GM18907 (cell line): ENCODE measurements at regions not wholly inside any gene's neighbourhood (a gene's known extent, or its start where the extent isn't known, plus 50 kb on each side); places are given as distances from the start of the nearest gene placed in this dataset.
A peak's percentile ranks its signal among the peaks of the same experiment; 100 is the strongest.

Experiments used
- ATAC-seq: cut with Tn5 transposase; IDR thresholded peaks from one replicate; pipeline ENCODE4 v1.9.1; 2021; ENCODE audit warnings: mild to moderate bottlenecking, moderate library complexity; ENCODE audit not compliant: unreplicated experiment

GRCh38 chr9:18208166-18209059 is 265.5 kb upstream of the ADAMTSL1 start:
- no peak for ATAC-seq

GRCh38 chr9:18215626-18216025 is 258.3 kb upstream of the ADAMTSL1 start:
- ATAC-seq: no peak

DNA sequence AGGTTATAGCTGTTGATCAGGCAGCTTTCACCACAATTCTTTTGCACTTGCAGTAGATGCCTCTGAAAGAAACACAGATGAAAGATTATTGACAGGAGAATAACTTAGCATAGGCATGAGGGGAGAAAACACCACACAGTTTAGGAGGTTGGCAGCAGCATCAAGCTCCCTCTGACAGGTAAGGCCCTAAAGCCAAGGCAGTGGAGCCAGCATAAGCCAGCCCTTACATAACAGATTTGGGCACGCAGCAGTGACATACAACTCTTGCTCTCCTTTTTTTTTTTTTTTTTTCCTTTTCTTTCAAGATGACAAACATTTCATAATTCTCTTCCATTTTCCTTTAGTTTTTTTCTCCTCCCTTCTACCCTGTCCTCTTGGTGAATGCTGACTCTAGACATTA is 257.6 kb upstream of the ADAMTSL1 start:
- ATAC-seq: no peak

DNA sequence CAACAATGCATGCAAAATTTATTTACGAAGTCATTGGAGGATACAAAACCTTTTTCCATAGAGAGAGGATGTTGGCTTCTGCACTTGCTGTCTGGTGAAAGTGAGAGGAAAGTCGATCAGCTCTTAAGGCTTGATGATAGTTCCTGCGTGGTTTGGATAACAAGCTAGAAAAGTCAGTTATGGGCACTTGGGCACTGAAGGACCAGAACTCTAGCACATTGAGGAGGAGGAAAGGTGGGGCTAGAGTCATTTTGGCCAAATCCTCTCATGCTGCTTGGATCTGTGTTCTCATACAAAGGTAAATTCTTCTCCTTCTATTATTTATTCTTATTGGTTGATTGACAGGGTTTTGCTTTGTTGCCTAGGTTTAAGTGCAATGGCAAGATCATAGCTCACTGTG is 245.9 kb upstream of the ADAMTSL1 start:
- ATAC-seq: no peak

GRCh38 chr9:18229992-18230676 is 243.8 kb upstream of the ADAMTSL1 start:
- no peak for ATAC-seq

DNA sequence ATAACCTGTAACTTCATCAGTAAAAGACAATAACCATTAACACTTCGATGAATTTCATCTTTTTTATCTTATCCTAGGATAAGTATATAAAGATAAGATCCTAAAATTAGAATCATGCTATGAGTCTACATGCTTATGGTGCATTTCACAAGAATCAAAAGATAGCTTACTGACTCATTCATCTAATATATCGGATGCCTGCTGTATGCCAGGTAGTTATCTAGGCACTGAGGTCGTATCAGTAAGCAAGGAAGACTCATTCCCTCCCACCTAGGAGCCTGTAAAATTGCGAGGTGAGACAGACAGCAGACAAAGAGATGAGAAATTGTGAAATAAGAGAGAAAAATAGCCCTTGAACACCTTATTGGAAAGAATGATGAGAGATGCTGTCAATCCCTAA is 240.6 kb upstream of the ADAMTSL1 start:
- no peak for ATAC-seq

- ATAC-seq: no peak
Measured at GRCh38 chr9:18233776-18234445, 240.0 kb upstream of the ADAMTSL1 start.

DNA sequence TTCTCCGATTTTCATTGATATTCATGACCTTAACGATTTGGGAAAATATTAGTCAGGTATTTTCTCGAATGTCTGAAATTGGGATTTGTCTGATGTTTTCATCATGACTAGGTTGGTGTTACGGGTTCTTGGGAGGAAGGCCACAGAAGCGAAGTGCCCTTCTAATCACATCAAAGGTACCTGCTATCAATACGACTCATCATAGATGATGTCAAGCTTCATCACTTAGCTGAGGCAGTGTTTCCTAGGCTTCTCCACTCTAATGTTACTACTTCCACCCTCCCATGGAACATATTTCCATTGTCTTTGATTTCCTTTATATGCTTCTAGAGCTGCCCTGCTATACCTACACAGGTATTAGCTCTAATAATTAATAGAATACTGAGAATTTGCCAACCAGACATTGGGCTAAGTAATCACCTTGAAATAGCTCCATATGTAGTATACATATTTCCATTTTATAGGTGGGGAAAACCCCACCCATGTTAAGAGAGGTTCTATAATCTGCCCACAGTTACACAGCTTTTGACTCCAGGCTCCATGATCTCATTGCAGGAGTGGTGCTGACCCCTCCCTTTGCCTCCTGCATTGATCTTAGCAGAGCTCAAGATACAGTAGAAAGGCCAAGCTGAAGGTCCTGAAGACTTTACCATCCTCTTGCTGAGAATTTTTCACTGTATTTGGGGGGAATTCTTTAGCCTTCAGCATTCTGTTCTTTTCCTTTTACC is 238.6 kb upstream of the ADAMTSL1 start:
- no peak for ATAC-seq

GRCh38 chr9:18236336-18236735 is 237.6 kb upstream of the ADAMTSL1 start:
- ATAC-seq: no peak

DNA sequence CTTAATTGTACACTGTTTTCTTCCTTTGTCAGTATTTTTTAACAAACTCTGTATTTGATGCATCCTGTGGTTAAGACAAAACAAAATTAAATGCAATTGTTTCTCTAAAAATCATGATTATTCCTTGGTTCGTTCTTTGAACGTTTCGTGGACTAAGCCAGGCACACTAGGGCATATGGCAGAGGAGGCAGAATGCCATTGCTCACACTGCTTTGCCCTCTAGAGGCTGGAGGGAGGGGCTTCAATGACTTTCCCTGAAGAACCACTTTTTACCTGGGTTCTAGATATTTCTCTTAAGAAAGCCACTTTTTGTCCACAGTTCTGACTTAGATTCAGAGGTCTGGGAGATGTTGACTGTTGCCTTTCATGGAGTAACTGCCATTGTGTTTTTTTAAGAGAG is 236.2 kb upstream of the ADAMTSL1 start:
- ATAC-seq: no peak

DNA sequence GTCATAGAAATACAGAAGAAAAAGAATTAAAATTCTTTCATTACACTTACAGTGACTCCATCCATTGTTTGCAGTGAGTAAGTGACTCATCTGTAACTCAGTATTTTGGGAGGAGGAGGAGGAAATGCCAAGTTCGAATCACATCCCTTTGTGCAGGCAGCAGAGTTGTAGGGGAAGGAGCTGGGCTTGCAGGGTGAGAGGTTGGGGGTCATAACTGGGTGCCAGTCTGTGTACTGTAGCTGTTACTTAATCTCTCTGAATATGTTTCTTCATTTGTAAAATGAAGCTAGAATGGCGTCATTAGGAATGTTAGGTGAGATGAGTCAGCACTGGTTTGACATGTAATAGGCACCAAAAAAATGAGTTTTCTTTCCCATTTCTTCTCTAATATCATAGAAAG is 235.7 kb upstream of the ADAMTSL1 start:
- ATAC-seq: no peak

DNA sequence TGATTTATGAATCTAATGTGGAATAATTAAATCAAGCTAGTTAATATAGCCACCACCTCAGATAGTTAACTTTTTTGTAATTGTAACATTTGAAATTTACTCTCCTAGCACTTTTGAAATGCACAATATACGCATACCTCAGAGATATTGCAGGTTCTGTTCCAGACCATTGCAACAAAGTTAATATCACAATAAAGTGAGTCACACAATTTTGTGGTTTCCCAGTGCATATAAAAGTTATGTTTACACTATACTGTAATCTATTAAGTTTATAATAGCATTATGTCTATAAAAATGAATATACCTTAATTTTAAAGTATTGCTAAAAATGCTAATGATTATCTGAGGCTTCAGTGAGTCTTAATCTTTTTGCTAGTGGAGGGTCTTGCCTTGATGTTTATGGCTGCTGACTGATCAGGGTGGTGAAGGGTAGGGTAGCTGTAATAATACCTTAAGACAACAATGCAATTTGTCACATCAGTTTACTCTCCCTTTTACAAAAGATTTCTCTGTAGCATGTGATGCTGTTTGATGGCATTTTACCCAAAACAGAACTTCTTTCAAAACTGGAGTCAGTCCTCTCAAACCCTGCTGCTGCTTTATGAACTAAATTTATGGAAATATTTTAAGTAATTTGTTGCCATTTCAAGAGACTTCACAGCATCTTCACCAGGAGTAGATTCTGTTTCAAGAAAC is 235.1 kb upstream of the ADAMTSL1 start:
- no peak for ATAC-seq

DNA sequence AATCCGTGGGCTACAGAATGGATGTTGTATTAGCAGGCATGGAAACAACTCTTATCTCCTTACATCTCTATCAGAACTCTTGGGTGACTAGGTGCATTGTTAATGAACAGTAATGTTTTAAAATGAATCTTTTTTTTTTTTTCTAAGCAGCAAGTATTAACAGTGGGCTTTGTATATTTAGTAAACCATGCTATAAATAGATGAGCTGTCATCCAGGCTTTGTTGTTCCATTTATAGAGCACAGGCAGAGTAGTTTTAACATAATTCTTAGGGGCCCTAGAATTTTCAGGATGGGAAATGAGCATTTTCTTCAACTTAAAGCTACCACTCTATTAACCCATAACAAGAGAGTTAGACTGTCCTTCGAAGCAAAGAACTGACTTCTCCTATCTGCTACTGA is 233.7 kb upstream of the ADAMTSL1 start:
- ATAC-seq: no peak

GRCh38 chr9:18245911-18246310 is 228.0 kb upstream of the ADAMTSL1 start:
- ATAC-seq: no peak

- no peak for ATAC-seq
Measured at GRCh38 chr9:18250053-18250452, 223.9 kb upstream of the ADAMTSL1 start.

- no peak for ATAC-seq
Measured at GRCh38 chr9:18253950-18254349, 220.0 kb upstream of the ADAMTSL1 start.

DNA sequence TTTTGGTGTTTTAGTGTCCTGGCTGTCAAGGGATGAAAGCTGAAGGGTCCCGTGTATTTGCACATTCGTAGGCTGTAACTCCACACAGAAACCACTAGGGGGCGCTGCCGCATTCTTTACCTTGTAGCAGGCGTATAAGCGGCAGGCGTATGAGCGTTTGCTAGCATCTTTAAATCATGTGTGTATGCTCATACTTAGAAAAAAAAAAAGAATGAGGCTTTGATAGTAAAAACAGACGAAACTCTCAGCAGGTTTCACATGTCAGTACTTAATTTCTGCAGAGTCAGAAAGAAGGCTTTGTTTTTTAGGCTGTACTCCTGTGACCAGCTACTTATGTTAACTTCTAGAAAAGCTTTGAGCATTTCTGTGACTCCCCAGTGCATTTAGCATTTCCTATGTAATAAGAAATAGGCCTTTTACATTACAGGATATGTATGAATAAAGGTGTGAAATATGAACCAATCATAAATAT is 218.8 kb upstream of the ADAMTSL1 start:
- ATAC-seq: peak; percentile 93

DNA sequence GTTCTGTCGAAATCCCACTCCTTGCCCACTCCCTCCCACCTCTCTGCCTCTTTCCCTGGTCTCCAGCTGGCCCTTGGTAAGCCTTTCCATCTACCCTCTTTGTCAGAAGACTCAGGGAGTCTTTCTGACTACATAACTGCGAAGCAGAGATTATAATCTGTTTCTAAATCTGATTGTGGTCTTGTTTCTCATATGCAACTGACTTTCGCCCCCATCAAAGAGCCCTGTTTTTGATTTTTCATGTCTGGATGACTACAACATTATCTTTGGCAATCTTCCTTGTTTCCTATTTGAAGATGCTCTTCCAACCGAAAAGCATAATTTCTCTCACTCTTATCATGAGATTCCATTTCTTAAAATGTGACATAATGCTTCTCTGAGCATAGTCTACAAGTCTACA is 218.2 kb upstream of the ADAMTSL1 start:
- ATAC-seq: no peak

DNA sequence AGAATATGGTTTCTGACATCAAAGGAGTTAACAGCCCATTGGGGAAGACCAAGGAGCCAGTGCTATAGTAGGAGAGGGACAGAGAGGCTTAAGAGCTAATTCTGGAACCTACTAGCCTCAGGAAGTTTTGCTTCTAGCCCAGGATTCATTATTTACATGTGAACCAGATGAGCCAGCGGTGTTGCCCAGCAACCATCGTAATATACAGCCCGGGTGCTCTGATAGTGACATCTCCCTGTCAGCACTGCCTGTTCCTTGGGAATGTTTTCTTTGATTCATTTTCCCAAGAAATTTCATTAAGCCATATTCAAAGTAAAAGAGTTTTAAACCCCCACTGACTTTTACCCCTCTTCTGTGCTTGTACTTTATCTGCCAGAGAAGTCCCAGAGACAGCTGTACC is 217.4 kb upstream of the ADAMTSL1 start:
- no peak for ATAC-seq

DNA sequence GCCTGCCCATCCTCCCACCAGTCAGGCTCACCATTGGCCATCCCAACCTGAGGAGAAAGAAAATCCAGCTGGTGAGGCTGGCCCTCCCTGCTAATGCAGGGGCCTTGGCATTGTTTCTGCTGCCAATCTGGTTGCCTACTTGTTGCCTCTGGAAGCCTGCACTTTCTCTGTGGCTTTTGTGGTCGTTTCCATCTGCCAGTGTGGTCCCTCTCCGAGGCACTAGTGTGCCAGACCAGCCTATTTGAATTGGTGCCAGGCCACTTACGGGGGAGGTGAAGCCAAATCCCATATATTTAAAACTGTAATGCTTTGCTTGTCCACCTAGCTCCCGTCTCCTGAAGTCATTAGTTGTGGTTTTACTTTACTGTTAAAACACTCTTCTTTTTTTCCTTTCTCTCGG is 213.4 kb upstream of the ADAMTSL1 start:
- ATAC-seq: no peak
